Suppressor macrophage treated with lipopolysaccharide for 1 hour (primary cell): ENCODE measurements at regions not wholly inside any gene's neighbourhood (a gene's known extent, or its start where the extent isn't known, plus 50 kb on each side); places are given as distances from the start of the nearest gene placed in this dataset.

ENCODE experiments used
- DNase-seq, 3 donors: peaks; one replicate each; pipeline ENCODE4 v3.0.0-alpha.2; 2020 to 2022

DNA sequence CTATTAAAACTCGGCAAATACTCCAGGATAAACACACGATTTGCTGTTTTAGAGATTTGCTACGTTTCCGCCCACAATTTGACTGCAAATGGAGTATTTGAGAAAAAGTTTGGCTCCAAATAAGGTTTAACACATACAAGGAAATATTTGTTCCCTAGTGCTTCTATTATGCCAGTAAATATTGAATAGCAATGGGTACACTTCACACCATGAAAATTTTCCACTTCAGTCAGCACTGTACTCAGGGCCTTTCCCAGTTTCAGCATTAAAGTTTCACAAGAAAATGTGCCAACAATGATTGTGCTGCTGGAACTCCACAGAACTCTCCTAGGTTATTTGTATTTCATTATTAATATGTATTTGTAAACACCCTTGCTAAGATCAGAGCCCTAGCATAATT lies 498.0 kb downstream of the TBL1XR1 start:
- DNase-seq, result no peak

DNA sequence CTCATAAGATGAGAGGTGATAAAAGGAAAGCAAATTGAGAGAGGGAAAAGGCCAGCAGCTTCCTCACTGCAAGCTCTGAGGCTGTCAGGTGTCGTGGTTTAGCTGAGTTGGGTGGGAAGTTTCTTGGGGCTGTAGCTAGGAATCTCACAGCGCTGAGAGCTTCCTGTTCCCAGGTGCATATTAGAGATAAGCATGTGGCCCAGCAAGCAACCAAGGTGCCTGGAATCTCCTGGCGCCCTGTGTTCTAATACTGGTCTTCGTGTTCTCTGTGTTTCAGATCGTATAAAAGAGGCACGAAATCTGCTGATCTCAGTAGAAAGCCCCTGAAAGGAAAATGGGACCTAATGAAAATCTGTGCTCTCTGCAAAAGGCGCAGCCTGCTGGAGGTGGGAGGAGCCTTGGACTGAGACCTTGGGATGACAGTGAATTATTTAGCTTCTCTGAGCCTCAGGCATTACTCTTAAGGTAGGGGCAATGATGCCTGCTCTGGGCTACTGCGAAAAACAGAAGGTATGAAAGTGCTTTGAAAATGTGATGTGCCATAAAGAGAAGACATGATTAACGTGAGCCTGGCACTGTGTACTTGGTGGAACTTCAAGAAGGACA lies 499.9 kb downstream of the TBL1XR1 start:
- DNase-seq, result no peak

DNA sequence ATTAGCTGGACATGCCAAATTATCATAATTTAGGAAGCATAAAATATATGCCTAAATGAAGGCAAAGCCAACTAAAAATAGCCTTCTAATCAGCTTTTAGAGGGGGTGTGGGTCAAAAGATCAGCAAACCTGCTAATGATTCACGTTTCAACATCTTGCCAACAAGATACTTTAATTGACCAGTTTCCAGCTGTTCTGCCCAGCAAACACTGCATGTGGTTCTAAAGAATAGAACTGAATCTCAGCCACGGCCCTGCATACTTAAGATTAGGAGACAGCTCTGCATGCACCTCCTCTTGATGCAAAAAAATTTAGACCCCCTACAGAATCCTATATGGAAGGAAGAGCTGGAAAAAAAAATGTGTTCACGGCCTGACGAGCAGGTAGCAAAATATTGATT lies 500.5 kb downstream of the TBL1XR1 start:
- DNase-seq, result no peak

DNA sequence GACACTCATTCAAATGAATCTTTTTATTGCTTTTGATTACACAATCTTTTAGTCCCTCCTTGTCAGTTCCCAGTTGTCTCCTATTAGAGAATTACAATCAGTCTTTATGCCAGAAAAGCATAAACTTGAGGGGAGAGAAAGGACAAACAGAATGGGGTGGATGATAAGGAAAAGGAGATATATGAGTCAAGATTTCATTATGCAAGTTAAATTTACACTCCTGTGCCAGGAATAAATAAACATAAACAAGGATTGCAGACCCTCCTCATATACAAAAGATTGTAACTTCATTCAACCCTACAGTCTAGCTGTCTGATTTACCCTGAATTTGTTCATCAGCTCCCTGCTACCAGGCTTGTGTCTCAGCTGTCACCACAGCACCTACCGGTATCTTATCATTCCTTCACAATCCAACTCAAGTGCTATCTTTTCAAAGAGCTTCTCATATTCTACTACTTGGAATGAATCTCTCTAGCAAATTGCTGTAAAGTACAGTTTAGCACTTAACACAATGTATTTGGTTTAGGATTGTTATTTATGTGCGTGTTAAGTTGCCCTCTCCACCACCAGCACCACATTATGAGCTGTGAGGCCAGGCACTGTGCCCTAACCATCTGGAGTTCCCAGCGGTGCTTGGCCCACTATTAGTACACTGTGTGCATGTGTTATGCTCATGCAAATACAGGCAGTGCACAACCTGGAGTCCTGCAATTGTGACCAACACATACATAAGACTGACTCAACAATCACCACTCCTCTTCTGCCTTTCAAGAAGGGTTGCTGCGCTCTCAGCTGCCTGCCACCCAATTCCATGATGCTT lies 504.1 kb downstream of the TBL1XR1 start:
- no peak for DNase-seq

DNA sequence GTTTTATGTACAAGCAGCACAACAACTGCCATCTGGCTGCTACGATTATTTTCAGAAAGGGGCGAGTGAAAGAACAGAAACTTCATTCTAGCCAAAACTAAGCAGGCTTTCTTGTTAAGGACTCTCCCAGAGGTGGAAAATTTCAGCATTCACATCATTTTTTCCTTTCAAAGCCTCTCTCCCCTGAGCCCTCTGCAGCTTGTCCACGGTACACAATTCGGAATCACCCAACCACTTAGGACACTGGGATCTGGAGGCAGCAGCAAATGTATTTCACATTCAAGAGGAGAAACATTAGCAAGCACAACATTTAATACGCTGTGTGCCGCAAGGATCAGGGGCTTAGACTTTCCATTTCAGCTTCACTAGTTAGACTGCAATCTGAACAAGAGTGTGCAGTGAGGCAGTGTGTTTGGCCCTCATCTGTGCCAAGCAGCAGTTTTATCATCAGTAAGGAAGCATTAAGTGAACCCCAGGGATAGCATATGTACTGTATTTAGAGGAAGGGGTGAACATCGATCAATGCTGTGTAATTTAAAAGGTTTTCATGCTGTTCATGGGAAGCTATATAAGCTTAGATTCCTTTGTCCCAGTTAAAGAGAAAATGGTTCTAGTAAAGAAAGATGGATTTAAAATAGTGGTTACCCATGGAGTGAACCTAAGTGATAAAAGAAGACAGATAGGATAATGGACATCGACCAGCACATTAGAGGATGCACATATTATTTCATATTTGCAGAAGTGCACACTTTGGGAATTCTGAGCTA lies 504.9 kb downstream of the TBL1XR1 start:
- no peak for DNase-seq

DNA sequence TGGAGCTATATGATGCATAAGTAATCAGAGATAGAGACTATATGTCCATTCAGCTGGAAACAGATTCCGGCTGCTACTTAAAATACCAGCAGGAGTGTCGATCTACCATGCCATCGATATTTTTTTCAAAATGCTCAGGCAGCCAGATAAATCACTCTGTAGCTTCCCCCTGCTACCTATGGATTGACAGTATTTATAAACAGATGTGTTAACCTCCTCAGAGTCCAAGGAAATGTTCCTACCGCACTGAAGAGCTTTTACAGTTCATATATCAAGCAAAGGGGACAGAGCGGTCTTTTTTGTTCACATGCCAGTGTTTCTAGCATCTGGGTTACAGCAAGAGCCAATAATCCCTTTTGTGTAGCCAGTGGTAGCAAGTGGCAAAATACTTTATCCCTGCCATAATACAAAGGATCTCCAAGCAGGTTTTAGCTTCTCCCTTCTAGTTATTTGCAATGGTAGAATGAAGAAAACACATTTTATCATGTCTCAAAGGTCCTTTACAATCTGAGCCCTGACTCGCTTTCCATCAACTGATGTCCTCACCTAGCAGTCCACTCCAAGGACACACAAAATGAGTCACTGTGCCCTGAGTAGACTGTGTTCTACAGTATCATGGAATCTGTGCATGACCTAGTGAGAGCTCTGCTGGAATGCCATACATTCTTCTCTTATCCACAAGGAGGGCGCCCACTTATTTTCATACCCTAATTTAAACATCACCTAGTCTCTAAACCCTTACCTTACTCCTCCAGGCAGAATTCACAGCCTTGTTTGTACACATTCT lies 507.0 kb downstream of the TBL1XR1 start:
- no peak for DNase-seq

DNA sequence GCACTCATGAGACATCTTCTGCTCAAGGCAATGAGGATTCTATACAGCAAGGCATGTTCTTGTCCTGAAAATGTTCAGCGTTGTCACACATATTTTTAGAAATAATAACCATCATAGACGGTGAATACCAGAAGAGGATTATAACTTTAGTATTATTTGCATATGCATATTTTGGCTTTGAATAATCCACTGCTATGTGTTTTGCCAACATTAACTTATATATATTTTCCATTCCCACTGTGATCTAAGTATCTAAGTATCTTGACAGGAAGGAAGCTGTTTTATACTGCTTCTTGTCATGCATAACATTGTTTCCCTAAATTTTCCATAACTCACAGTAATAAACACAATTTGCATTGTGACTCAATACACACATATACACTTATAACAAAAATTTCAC lies 509.5 kb downstream of the TBL1XR1 start:
- no peak for DNase-seq

DNA sequence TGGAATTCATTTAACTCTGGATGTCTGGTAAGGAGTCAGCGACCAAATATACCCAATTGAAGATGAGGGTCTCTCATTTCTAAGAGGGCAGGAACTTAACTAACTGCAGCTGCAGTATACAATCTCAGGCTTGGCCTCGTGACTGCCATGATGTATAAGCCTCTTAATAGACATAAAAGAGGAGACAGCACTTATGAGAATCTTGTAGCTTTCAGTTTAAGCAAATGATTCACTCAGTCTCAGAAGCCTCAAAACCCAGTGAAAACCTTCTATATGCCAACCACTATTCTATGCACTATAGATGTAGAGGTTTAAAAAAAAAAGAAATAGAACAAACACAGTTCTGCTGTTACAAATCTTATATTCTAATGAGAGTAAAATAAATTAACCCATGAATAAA lies 513.9 kb downstream of the TBL1XR1 start:
- DNase-seq, result no peak

DNA sequence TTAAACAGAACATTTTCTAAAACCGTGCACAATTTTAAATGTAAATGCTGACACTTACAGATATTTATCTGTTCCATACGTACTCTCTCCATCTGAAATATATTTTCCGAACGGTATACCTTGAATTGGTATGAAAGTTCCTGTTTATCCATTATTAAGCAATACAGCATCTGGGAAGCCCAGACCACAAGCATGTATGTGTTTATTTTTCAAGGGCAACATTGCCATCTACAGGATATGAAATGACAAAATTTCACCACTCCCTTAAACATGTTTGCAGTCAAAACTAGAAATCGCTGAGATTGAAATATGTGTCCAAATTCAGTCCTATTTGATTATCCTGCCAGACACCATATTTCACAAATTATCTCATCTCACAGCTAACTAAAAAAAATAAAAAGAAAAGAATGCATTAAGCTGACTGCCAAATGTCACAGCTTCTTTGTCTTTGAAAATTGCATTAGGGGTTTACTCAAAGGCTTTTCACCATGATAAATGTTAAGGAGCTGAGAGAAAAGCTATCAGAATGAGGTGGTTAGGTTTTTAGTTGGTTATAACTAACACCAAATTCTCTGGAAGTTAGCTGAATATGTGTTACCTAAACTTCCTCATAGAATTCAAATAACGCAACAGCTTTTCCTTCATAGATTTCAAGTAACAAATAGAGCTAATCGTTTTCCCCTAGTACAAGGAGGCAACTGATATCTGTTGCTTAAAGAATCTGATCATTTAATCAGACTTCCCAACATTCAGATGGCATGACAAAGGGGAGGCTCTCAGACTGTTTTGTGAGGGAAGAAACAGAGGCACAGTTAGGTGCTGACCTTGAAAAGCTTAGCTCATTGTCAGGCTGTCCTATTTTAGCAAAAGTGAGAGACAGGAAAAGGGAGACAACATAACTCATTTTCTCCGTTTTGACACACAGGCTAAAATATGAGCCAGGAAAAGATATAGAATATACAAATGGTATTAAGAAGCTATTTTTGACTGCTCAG lies 533.1 kb downstream of the TBL1XR1 start:
- peak; percentile 18 to 48 (median 22) for DNase-seq

DNA sequence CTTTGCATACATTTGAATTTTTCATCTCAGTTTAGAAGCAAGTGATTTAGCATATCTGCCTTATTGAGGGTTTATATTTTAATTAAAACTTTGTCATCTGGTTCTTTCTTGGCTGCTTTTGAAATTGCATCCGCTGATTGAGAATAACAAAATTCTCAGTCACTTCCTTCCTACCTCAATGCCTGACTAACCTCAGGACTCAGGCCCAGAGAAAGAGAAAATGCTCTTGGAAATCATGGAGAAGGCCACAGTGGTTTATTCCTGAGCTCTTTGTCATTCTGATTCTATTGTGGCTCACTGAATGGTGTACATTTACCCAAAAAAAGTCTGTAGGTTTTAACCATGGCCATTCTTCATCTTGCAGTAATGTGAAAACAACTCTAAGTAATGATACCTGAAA lies 533.9 kb downstream of the TBL1XR1 start:
- DNase-seq, result no peak

DNA sequence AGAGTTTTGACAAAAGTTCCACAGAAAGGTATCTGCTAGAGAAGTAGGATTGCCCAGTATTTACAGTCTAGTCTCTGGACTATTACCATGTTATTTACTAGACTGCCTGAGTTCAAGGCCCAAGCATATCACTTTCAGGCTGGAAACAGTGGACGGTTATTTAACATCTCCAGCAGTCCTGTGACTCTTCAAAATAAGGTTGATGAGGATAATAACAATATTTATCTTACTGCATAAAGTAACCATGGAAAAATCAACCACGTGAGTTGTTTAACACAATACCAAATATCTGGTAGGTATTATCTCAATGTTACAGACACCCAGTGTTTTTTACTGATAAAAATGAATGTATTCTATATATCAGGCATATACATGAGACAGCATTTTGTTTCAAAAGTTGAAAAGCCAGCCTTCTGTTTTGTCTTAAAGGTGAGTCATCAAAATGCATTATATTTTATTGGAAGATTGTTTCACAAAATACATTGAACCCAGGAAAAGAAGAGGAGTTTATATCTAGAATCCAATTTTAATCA lies 535.8 kb downstream of the TBL1XR1 start:
- no peak for DNase-seq

DNA sequence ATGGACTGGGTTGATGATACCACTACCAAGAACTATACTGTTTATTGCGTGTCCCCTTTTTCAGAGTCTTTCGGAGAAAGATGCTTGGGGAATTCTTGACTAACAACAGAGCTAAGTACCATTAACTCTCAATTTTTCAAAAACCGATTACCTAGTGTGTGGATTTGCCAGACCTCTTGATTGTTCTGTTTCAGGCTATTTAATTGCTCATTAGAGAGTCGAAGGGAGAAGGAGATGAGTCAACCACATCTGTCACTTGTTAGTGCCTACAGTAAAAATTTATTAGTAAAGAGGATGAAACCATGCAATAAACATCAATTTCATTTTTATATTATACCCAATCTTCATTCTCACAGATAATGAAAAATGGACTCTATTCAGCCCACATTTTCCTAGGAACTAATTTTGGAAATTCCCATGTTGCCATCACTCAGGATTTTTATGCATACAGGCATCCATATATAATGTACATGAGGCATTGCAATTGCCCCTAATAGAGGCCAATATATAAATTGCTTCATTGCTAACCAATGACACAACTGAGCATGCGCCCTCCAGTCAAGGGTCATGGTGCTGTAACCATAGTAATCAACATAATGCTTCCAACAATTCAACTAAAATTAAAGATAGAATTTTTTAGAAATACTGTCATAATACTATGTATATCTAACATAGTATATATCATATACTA lies 541.7 kb downstream of the TBL1XR1 start:
- DNase-seq, result no peak

DNA sequence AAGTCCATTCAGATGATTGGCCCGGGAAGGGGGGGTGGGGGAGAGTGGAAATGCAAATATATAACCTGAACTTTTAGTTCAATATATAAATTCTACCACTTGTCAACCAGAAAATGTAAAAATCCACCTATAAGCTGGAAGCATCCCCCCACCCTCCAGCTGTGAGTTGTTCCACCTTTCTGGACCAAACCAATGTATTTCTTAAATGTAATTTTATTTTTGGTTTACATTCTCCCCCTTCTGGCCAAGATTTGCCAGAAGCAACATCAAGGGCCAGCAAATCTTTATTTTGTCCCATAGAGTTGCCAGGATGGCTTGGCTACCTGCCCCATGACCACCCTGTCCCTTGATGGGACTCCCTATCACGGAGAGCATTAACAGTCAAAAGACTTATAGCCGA lies 545.7 kb downstream of the TBL1XR1 start:
- DNase-seq, result no peak

DNA sequence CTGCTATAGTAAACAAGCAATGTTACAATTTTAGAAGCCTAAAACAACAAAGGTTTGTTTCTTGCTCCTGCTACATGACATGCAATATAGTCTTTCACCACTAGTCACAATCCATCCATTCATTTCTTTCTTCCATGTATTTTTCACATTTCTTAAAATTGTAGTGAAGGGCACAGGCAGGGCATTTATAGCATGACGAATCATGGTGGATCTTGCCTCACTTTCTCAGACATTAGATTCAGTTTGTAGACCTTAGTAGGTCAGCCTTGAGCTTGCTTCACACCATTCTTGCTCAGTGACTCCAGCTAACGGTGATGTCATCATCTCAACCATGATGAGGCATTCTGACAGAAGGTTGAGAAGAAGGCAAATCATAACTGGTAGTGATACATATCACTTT lies 546.8 kb downstream of the TBL1XR1 start:
- peak in 2 of 3 donors; percentile 5 to 7 for DNase-seq

DNA sequence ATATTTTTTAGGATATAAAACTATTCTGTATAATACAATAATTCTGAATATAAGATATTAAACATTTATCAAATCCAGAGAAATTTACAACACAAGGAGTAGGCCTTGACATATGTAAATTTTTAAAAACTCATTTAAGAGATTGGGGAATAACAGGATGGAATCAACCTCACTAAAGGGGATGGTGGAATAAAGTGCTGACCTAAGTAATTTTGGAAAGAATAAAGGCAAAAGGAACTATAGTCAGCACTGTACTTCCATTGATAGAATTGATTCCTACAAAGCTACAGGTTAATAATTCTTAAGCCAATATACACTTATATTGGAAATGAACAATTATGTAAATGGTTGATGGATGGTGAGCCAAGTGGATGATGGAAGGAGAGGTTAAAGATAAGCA lies 549.3 kb downstream of the TBL1XR1 start:
- DNase-seq, result no peak

DNA sequence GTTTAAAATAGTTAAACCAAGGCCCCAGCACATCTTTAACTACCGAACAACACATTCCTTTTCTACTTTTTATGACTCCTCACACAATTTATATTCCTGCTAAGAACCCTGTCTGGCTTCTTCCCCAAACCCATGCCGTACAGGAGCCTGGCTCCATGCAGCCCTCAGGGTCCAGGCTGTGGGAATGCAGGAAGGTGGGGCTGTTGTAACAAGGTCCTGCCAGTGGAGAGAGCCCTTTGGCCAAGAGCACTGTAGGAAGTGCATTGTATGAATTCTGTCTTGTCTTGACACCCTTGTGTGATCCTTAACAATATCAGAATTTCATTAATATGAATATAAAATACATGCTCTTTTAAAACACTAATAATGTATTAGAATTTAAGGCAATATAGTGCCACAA lies 563.8 kb downstream of the TBL1XR1 start:
- no peak for DNase-seq

DNA sequence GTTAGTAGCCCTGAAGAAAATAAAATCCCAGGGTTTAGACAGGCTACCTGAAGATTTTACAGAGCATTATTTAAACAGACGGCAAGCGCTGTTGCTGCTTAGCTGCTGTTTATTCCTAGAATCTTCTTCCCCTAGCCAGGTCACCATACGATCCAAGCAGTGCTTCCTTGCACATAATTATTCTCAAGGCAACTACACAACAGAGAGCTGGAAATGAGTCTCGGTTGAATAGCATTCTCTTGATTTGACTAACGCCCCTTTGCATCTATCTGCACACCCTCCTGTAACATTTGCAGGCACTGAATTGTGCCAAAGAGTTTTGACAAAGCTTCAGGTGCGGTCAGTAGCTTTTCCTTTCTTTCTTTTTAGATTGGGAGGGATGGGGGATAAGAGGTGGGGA lies 564.4 kb downstream of the TBL1XR1 start:
- no peak for DNase-seq

DNA sequence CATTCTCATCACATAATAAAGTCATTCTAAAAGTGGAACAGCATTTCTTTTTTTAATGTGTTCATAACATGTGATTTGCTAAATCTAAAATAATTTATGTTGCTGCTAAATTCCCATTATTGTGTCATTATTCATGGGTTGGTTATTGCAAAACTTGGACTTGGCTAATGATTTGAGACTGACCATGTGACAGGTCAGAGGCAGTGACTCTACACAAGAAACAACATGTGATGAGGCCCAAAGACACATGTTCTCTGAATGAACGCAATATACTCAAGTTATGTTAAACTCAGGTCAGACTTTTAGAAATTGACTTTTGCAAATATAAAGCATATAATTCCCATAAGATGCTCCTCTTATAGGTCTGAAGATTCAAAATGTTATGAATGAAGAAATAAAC lies 566.1 kb downstream of the TBL1XR1 start:
- no peak for DNase-seq

DNA sequence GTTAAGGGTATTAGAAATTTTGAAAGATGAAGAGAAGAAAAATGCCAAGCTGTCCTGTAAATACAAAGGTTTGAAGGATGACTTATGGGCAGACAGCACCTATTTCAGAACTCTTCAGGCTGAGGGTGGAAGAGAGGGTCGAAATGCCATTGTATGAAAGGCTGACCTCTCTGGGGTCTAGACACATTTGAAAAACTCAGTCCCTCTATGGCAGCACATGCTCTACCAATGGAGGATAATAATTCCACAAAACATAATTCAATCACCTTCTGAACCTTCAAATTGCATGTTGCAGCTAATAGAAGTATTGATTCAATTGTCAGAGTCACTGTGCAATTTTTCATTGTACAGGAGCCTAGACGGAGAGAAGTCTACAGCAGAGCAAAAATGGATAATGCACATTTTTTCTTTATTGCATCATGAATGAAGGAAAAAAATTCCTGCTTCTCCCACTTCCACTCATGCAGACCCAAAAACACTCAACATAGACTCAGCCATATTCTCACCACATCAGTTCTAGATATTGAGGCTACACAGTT lies 569.1 kb downstream of the TBL1XR1 start:
- no peak for DNase-seq

DNA sequence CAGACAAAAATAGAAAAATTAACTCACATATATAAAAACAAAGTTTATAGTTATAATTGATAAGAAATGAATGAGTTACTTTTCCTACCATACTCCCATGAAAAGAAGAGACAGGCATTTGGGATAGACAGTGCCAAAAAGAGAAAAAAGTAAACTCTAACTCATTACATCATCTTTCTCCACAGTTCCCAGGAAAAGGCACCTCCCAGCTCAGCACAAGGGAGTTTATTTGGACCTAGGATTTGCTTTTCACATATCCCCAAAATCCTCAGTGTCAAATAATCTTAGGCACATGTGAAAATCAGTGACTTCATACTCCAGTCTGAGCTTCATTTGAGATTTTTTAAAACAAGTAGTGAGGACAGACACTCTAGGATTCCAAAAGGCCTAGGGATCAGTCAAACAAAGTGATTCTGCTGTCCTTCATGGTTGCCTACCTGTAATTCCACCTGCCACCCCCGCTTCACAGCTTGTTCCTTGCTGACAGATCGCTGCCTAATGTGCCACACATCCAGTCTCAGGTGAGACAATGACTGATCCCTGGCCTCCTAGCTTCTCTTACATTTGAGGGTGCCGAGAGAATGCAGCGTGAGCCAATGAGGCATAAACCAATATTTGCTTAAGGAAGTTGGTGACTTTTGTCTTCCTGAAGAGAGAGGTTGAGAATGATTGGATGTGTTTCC lies 573.7 kb downstream of the TBL1XR1 start:
- DNase-seq, result no peak
